Fibroblast of lung (primary cell): ENCODE measurements at regions not wholly inside any gene's neighbourhood (a gene's known extent, or its start where the extent isn't known, plus 50 kb on each side); places are given as distances from the start of the nearest gene placed in this dataset.

ENCODE experiments used
- DNase-seq, 2 donors: peaks; one replicate each; pipeline versions ENCODE4 v3.0.0 to v3.0.0-alpha.2; 2010; ENCODE audit warnings: low read depth in 2 of 2
- H2AFZ ChIP-seq: 2 replicates; pipeline ENCODE4 v1.5.1; 2012; ENCODE audit warnings: low read length, control low read depth, inconsistent platforms
- H3K27ac ChIP-seq: 2 replicates; pipeline ENCODE4 v1.5.1; 2011; ENCODE audit warnings: low read length, control low read depth; ENCODE audit not compliant: insufficient read depth
- H3K27me3 ChIP-seq: 2 replicates; pipeline ENCODE4 v1.5.1; 2011; ENCODE audit warnings: mild to moderate bottlenecking, low read length; ENCODE audit not compliant: control insufficient read depth, insufficient read depth
- H3K36me3 ChIP-seq: 2 replicates; pipeline ENCODE4 v1.5.1; 2011; ENCODE audit warnings: low read length; ENCODE audit not compliant: control insufficient read depth, insufficient read depth
- H3K4me1 ChIP-seq: 2 replicates; pipeline ENCODE4 v1.5.1; 2011; ENCODE audit warnings: low read length; ENCODE audit not compliant: control insufficient read depth, insufficient read depth; ENCODE audit errors: extremely low read depth
- H3K4me2 ChIP-seq: 2 replicates; pipeline ENCODE4 v1.5.1; 2011; ENCODE audit warnings: low read length, control low read depth; ENCODE audit not compliant: insufficient read depth; ENCODE audit errors: extremely low read depth
- H3K4me3 ChIP-seq, 4 experiments: fragments of 200-600 bp in 1 of 4; sonication (generic) in 1 of 4; replicated peaks in 1 of 4; 2 replicates each; pipeline ENCODE4 v1.5.1; 2011 to 2016; ENCODE audit warnings: low read length in 4 of 4, low read depth in 3 of 4, mild to moderate bottlenecking in 3 of 4, control low read depth in 2 of 4, inconsistent platforms in 1 of 4, mixed read lengths in 1 of 4; ENCODE audit not compliant: insufficient read depth in 1 of 4; ENCODE audit errors: control extremely low read depth in 1 of 4
- H3K79me2 ChIP-seq: 2 replicates; pipeline ENCODE4 v1.5.1; 2012; ENCODE audit warnings: mild to moderate bottlenecking, low read length, inconsistent platforms; ENCODE audit not compliant: control insufficient read depth, insufficient read depth
- H3K9ac ChIP-seq: 2 replicates; pipeline ENCODE4 v1.5.1; 2011; ENCODE audit warnings: mild to moderate bottlenecking, low read length, control low read depth; ENCODE audit not compliant: insufficient read depth
- H3K9me3 ChIP-seq: 2 replicates; pipeline ENCODE4 v1.5.1; 2012; ENCODE audit warnings: low read depth, low read length; ENCODE audit not compliant: control insufficient read depth, insufficient read depth
- H4K20me1 ChIP-seq: 2 replicates; pipeline ENCODE4 v1.5.1; 2011; ENCODE audit warnings: low read length; ENCODE audit not compliant: control insufficient read depth, insufficient read depth; ENCODE audit errors: extremely low read depth
- CTCF ChIP-seq, 2 donors: IDR thresholded peaks in 1 of 2; conservative IDR thresholded peaks in 1 of 2; 1 replicate in 1 of 2; 2 replicates in 1 of 2; pipeline ENCODE4 v1.5.1; 2011 to 2012; ENCODE audit warnings: low read length in 2 of 2, control low read depth in 1 of 2, inconsistent platforms in 1 of 2, low read depth in 1 of 2, mild to moderate bottlenecking in 1 of 2
- EZH2 ChIP-seq: IDR thresholded peaks from 2 replicates; pipeline ENCODE4 v1.5.1; 2012; ENCODE audit warnings: low read length, control low read depth, mild to moderate bottlenecking; ENCODE audit errors: missing control alignments

GRCh38 chr5:6902597-6902996 is 189.4 kb downstream of the TENT4A start:
- no peak overlapping the region for H3K27ac ChIP-seq
- no peak overlapping the region for H3K4me3 ChIP-seq
- H2AFZ ChIP-seq, result no peak overlapping the region
- no peaks in the 10 kb centered on the region for H3K79me2 ChIP-seq
- TF ChIP-seq EZH2 (no peak), CTCF (conservative IDR thresholded peaks at IDR 0.05 in 1 of 2, IDR thresholded peaks at IDR 0.05 in 1 of 2; ENCODE audit: low read depth in 1 of 2, low read length in 2 of 2) (no peak)
- H4K20me1 ChIP-seq, result no peaks in the 10 kb centered on the region
- H3K36me3 ChIP-seq, result no peaks in the 10 kb centered on the region
- H3K27me3 ChIP-seq, result no peaks in the 10 kb centered on the region
- no peak for DNase-seq
- H3K9ac ChIP-seq, result no peak overlapping the region
- H3K9me3 ChIP-seq, result no peaks in the 10 kb centered on the region
- H3K4me1 ChIP-seq, result no peaks in the 10 kb centered on the region
- H3K4me2 ChIP-seq, result no peak overlapping the region

GRCh38 chr5:6903934-6904333 is 190.7 kb downstream of the TENT4A start:
- H3K36me3 ChIP-seq, result no peaks in the 10 kb centered on the region
- H3K27ac ChIP-seq, result no peak overlapping the region
- DNase-seq, result no peak
- no peaks in the 10 kb centered on the region for H3K79me2 ChIP-seq
- no peak overlapping the region for H3K4me3 ChIP-seq
- no peak overlapping the region for H3K9ac ChIP-seq
- H4K20me1 ChIP-seq, result no peaks in the 10 kb centered on the region
- no peak overlapping the region for H2AFZ ChIP-seq
- no peak overlapping the region for H3K4me2 ChIP-seq
- no peaks in the 10 kb centered on the region for H3K9me3 ChIP-seq
- TF ChIP-seq CTCF (conservative IDR thresholded peaks at IDR 0.05 in 1 of 2, IDR thresholded peaks at IDR 0.05 in 1 of 2; ENCODE audit: low read depth in 1 of 2, low read length in 2 of 2) (no peak), EZH2 (no peak)
- H3K4me1 ChIP-seq, result no peaks in the 10 kb centered on the region
- no peaks in the 10 kb centered on the region for H3K27me3 ChIP-seq

GRCh38 chr5:6904860-6905259 is 191.6 kb downstream of the TENT4A start:
- no peak overlapping the region for H2AFZ ChIP-seq
- no peak overlapping the region for H3K27ac ChIP-seq
- no peaks in the 10 kb centered on the region for H3K79me2 ChIP-seq
- no peaks in the 10 kb centered on the region for H4K20me1 ChIP-seq
- H3K4me1 ChIP-seq, result no peaks in the 10 kb centered on the region
- H3K4me2 ChIP-seq, result no peak overlapping the region
- DNase-seq, result no peak
- H3K9ac ChIP-seq, result no peak overlapping the region
- no peaks in the 10 kb centered on the region for H3K36me3 ChIP-seq
- H3K9me3 ChIP-seq, result no peaks in the 10 kb centered on the region
- no peak overlapping the region for H3K4me3 ChIP-seq
- H3K27me3 ChIP-seq, result no peaks in the 10 kb centered on the region
- TF ChIP-seq EZH2 (no peak), CTCF (conservative IDR thresholded peaks at IDR 0.05 in 1 of 2, IDR thresholded peaks at IDR 0.05 in 1 of 2; ENCODE audit: low read depth in 1 of 2, low read length in 2 of 2) (no peak)
